MM.1S (cell line): ENCODE measurements at regions not wholly inside any gene's neighbourhood (a gene's known extent, or its start where the extent isn't known, plus 50 kb on each side); places are given as distances from the start of the nearest gene placed in this dataset.

Experiments
- CTCF ChIP-seq: fragments of 300-600 bp; sonication (generic); IDR thresholded peaks from 2 replicates; pipeline ENCODE4 v1.5.1; 2016; ENCODE audit warnings: antibody characterized with exemption, low read length, mixed read lengths
- EZH2 ChIP-seq: fragments of 300-600 bp; sonication (generic); optimal IDR thresholded peaks from 2 replicates; pipeline ENCODE3; 2017; ENCODE audit warnings: low read depth, mild to moderate bottlenecking, antibody characterized with exemption, low read length, mixed read lengths
- EZH2phosphoT487 ChIP-seq: fragments of 300-600 bp; sonication (generic); IDR thresholded peaks from 2 replicates; pipeline ENCODE4 v1.6.1; 2018; ENCODE audit warnings: antibody characterized with exemption, low read length

- no peak for TF ChIP-seq EZH2
- TF ChIP-seq CTCF, result no peak
- TF ChIP-seq EZH2phosphoT487, result no peak
Observed at GRCh38 chr6:105587349-105588122, 184.7 kb upstream of the PREP start.
